ENCODE measurements at regions not wholly inside any gene's neighbourhood (a gene's known extent, or its start where the extent isn't known, plus 50 kb on each side); places are given as distances from the start of the nearest gene placed in this dataset.
"Not testable (repeated sequence)": the region's sequence is repeated elsewhere in the genome, so short reads cannot be mapped to it uniquely, and the experiment has no call there.

GRCh38 chr11:90434858-90435257 is 212.0 kb upstream of the CHORDC1 start:
- no peaks in the 10 kb centered on the region for H3K9me3 Mint-ChIP-seq
- DNase-seq (no peak), ATAC-seq (no peak)
- H3K4me3 Mint-ChIP-seq, result no peak overlapping the region
- POLR2A ChIA-PET, result no interaction called here
- no peaks in the 10 kb centered on the region for H3K36me3 Mint-ChIP-seq
- no peak overlapping the region for H3K27ac Mint-ChIP-seq
- peaks cover 0 to 4% (median 0%) of the 10 kb centered on the region in 5 donors for H3K27me3 Mint-ChIP-seq
- no peaks in the 10 kb centered on the region for H3K4me1 Mint-ChIP-seq

- H3K9me3 Mint-ChIP-seq, result no peaks in the 10 kb centered on the region
- POLR2A ChIA-PET, result no interaction called here
Measured at GRCh38 chr11:90428836-90429235, 206.0 kb upstream of the CHORDC1 start.

GRCh38 chr11:90426442-90426841 is 203.6 kb upstream of the CHORDC1 start:
- DNase-seq (no peak), ATAC-seq (no peak)
- Mint-ChIP-seq H3K27me3 (peaks cover 0 to 3% (median 0%) of the 10 kb centered on the region in 5 donors), H3K4me1 (no peaks in the 10 kb centered on the region), H3K36me3 (no peaks in the 10 kb centered on the region), H3K4me3 (no peak overlapping the region), H3K9me3 (no peaks in the 10 kb centered on the region), H3K27ac (no peak overlapping the region)
- POLR2A ChIA-PET, result no interaction called here

More at GRCh38 chr11:90428836-90429235, 206.0 kb upstream of the CHORDC1 start:
- no peak overlapping the region for H3K4me3 Mint-ChIP-seq
- no peaks in the 10 kb centered on the region for H3K36me3 Mint-ChIP-seq
- ATAC-seq, result no peak
- DNase-seq, result no peak
- H3K27me3 Mint-ChIP-seq, result peaks cover 0 to 3% (median 0%) of the 10 kb centered on the region in 5 donors
- H3K27ac Mint-ChIP-seq, result no peak overlapping the region
- H3K4me1 Mint-ChIP-seq, result no peaks in the 10 kb centered on the region

DNA sequence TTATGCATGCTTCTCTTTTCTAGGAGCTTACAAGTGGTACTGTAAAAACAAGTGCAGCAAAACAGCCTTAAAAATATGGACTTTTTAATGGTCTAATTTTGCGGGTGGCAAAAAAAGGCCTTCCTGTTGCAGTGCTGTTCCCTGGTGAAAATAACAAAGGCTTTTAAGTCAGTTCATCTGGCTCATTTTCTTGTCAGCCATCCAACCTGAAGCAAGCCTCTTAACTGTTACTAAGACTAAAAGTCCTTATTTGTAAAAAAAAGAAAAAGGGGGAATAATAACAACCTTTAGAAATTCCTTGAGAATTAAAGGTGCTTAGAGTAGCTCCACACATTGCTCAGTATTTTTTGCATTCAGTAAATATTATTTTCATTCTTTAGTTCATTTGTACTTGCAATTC is 200.5 kb upstream of the CHORDC1 start:
- no peak for DNase-seq
- Mint-ChIP-seq H3K36me3 (no peaks in the 10 kb centered on the region), H3K4me1 (no peaks in the 10 kb centered on the region), H3K27me3 (peaks cover 0 to 2% (median 0%) of the 10 kb centered on the region in 5 donors), H3K4me3 (no peak overlapping the region), H3K9me3 (no peaks in the 10 kb centered on the region), H3K27ac (no peak overlapping the region)
- ATAC-seq, result no peak
- POLR2A ChIA-PET, result no interaction called here

DNA sequence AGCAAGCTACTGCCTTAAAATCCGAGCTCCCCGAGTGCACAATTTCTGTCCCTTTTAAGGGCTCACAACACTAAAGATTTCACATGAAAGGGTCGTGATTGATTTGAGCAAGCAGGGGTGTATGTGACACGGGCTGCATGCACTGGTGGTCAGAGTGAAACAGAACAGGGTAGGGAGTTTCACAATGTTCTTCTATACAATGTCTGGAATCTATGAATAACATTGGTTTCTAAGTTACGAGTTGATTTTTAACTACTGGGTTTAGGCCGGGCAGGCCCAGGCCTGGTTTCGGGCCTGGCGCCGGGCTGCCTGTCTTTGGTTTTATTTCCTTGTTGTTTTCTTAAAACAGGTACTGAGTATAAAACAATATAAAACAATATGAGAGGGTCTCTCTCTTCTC is 199.9 kb upstream of the CHORDC1 start:
- H3K4me1 Mint-ChIP-seq, H3K27ac Mint-ChIP-seq, POLR2A ChIA-PET: not testable (repeated sequence)

DNA sequence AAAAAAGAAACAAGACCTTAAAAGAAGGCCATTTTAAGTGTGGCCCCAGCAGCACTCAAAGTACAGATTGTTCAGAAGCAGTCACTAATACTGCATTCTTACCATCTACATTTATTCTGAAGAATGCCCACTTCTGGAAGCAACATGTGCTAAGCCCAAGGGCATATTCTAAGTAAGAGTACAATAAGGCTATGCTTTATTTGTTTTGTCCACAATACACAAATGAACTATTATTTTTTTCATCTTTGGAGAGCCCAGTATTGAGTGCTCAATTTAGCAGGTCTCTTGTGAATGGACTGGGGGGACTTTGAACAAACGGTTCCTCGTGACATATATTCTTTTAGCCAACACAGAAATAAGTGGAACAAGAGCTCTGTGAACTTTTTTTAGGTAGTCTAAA is 191.4 kb upstream of the CHORDC1 start:
- Mint-ChIP-seq H3K9me3 (no peaks in the 10 kb centered on the region), H3K4me3 (no peak overlapping the region), H3K27ac (no peak overlapping the region), H3K4me1 (no peaks in the 10 kb centered on the region), H3K36me3 (no peaks in the 10 kb centered on the region), H3K27me3 (no peaks in the 10 kb centered on the region)
- ATAC-seq, result no peak
- POLR2A ChIA-PET, result no interaction called here
- DNase-seq, result no peak

More for the DNA sequence above, 199.9 kb upstream of the CHORDC1 start:
- H3K9me3 Mint-ChIP-seq, H3K27me3 Mint-ChIP-seq, ATAC-seq, H3K36me3 Mint-ChIP-seq, DNase-seq, H3K4me3 Mint-ChIP-seq: not testable (repeated sequence)

DNA sequence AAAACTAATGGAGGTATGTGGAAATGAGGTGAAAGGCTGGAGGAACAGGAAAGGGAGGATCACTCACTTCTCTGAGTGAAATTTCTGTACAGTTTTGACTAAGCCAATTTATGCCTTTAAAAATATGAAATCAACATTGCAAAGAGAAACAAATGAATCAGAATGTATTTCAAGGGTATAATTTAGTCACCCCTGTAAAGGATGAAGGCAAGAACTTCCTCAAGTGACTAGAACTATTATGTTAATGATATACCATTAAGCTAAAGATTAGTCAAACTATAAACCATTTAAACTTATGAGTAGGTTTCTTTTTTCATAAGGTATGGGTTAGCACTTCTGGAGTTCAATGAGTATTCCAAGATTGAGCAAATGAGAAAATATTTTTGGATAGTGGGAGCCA is 184.5 kb upstream of the CHORDC1 start:
- no peaks in the 10 kb centered on the region for H3K36me3 Mint-ChIP-seq

GRCh38 chr11:90392692-90393091 is 169.8 kb upstream of the CHORDC1 start:
- ATAC-seq, result no peak
- Mint-ChIP-seq H3K27ac (no peak overlapping the region), H3K4me3 (no peak overlapping the region), H3K27me3 (no peaks in the 10 kb centered on the region), H3K36me3 (no peaks in the 10 kb centered on the region), H3K4me1 (no peaks in the 10 kb centered on the region), H3K9me3 (no peaks in the 10 kb centered on the region)
- POLR2A ChIA-PET, result no interaction called here
- DNase-seq, result no peak

More for the DNA sequence above, 184.5 kb upstream of the CHORDC1 start:
- no peak for DNase-seq
- peaks cover 0 to 2% (median 0%) of the 10 kb centered on the region in 9 donors for H3K9me3 Mint-ChIP-seq
- peaks cover 0 to 10% (median 0%) of the 10 kb centered on the region in 5 donors for H3K27me3 Mint-ChIP-seq
- no peak overlapping the region for H3K27ac Mint-ChIP-seq
- H3K4me3 Mint-ChIP-seq, result no peak overlapping the region
- H3K4me1 Mint-ChIP-seq, result no peaks in the 10 kb centered on the region
- ATAC-seq, result no peak
- POLR2A ChIA-PET, result no interaction called here

DNA sequence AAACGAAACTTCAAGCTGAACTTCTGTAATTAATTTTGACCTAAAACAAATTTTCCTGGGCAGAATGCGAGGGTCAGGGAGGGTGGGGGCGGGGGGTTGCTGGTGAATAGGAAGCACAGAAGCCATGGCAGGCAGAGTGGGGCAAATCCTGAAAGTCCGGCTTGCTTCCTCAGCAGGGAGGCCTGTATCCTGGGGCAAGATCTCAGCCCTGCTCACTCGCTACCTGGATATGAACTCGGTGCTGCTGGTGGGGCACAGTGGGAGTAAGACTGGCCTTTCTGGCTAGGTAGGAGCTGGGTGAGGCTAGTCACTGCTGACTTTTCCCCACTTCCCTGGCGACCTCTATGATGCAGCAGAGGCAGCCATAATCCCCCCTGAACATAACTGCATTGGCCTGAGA is 168.9 kb upstream of the CHORDC1 start:
- no peak for DNase-seq
- Mint-ChIP-seq H3K4me1 (no peaks in the 10 kb centered on the region), H3K9me3 (no peaks in the 10 kb centered on the region), H3K4me3 (no peak overlapping the region), H3K27ac (peak overlapping the region in 1 of 10 donors; percentile 7), H3K36me3 (no peaks in the 10 kb centered on the region), H3K27me3 (no peaks in the 10 kb centered on the region)
- no peak for ATAC-seq
- POLR2A ChIA-PET, result no interaction called here

- no peaks in the 10 kb centered on the region for H3K9me3 Mint-ChIP-seq
- peaks cover 0 to 3% (median 0%) of the 10 kb centered on the region in 5 donors for H3K27me3 Mint-ChIP-seq
- POLR2A ChIA-PET, result no interaction called here
- H3K4me3 Mint-ChIP-seq, result no peak overlapping the region
- ATAC-seq, result no peak
- H3K27ac Mint-ChIP-seq, result no peak overlapping the region
- DNase-seq, result no peak
- no peaks in the 10 kb centered on the region for H3K4me1 Mint-ChIP-seq
- H3K36me3 Mint-ChIP-seq, result no peaks in the 10 kb centered on the region
Measured at GRCh38 chr11:90380206-90380605, 157.4 kb upstream of the CHORDC1 start.

DNA sequence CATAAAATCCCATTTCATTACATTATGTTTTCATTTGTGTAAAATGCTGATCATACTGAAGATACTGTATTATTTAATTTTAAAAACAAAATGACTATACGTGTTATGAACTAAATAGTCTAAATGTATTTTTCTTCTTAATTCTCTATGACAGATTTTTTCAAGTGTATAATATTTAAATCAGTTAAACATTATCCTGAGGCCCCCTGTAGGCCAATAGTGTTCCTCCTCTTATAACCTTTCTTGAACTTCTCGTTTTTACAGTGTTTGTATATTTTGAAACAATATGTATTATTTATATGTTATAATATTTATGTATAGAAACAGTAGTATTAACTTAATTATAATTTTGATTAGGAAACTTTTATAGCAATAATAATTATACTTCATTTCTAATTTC is 151.1 kb upstream of the CHORDC1 start:
- H3K27me3 Mint-ChIP-seq, result peaks cover 0 to 5% (median 0%) of the 10 kb centered on the region in 5 donors
- H3K4me3 Mint-ChIP-seq, result no peak overlapping the region
- ATAC-seq (no peak), DNase-seq (no peak)
- POLR2A ChIA-PET, result no interaction called here
- H3K27ac Mint-ChIP-seq, result no peak overlapping the region
- no peaks in the 10 kb centered on the region for H3K4me1 Mint-ChIP-seq
- no peaks in the 10 kb centered on the region for H3K9me3 Mint-ChIP-seq
- H3K36me3 Mint-ChIP-seq, result no peaks in the 10 kb centered on the region

DNA sequence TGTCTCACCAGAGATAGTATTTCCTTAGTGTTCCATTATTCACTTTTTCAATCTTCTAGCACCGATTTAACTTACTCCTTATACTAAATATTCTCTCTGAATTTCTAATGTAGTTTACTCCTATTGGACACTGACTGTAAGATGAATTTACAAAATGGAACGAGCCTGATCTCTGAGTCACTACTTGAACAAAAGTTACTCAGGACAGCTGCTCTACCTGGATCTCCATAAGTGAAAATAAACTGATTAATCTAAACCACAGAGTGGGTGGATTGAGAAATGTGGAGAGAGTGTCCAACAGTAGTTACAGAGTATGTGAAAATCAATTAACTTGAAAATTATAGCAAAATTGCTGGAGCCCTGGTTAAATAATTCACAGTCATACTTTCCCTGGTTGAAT is 141.7 kb upstream of the CHORDC1 start:
- POLR2A ChIA-PET, result no interaction called here
- Mint-ChIP-seq H3K9me3 (peaks cover 0 to 4% (median 0%) of the 10 kb centered on the region in 9 donors), H3K4me1 (no peaks in the 10 kb centered on the region), H3K27ac (no peak overlapping the region), H3K36me3 (no peaks in the 10 kb centered on the region), H3K4me3 (no peak overlapping the region), H3K27me3 (peaks cover 0 to 9% (median 2%) of the 10 kb centered on the region in 5 donors)
- DNase-seq, result no peak
- no peak for ATAC-seq

DNA sequence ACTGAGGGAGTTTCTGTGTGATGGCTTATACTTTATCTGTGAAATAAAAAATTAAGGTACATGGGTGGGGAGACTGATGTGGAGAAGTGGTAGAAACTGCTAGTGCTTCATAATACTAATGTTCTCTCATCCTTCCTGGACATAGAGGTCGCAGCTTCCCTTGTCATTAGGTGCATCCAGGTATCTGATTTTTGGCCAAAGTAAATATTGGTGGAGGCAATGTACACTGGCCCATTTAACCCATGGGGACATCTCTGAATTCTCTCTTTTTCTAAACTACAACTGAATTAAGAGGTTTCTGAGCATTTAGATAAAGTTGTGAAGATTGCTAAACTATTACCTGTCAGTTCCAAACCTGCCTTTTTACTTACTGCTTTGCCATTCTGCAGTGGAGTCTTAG is 140.9 kb upstream of the CHORDC1 start:
- H3K9me3 Mint-ChIP-seq, result peaks cover 0 to 4% (median 0%) of the 10 kb centered on the region in 9 donors
- no peak overlapping the region for H3K27ac Mint-ChIP-seq
- H3K36me3 Mint-ChIP-seq, result no peaks in the 10 kb centered on the region
- POLR2A ChIA-PET, result no interaction called here
- no peak for DNase-seq
- H3K4me1 Mint-ChIP-seq, result no peaks in the 10 kb centered on the region
- no peak for ATAC-seq
- H3K27me3 Mint-ChIP-seq, result peaks cover 0 to 4% (median 1%) of the 10 kb centered on the region in 5 donors
- H3K4me3 Mint-ChIP-seq, result no peak overlapping the region

DNA sequence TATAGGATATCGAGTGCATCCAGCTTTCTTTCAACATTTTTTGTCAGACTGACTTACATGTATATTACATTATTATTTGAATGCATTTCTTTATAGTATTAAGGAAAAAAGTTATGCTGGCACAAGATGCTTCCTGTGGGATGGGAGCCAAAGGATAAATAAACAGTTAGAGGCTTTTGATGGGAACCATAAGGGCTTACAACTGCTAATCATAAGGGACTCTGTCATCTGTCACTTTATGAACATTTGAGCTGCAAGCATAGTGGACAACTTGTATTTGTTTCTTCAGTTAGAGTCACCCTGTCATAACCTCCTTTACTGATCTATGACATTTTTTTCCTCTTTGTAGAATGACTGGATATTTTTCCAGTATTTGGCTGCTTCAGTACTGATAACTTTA is 132.4 kb upstream of the CHORDC1 start:
- peaks cover 0 to 10% (median 4%) of the 10 kb centered on the region in 5 donors for H3K27me3 Mint-ChIP-seq
- no peaks in the 10 kb centered on the region for H3K4me1 Mint-ChIP-seq
- no peak overlapping the region for H3K27ac Mint-ChIP-seq
- DNase-seq, result no peak
- POLR2A ChIA-PET, result no interaction called here
- ATAC-seq, result no peak
- H3K9me3 Mint-ChIP-seq, result peaks cover 0 to 4% (median 0%) of the 10 kb centered on the region in 9 donors
- H3K4me3 Mint-ChIP-seq, result no peak overlapping the region
- H3K36me3 Mint-ChIP-seq, result no peaks in the 10 kb centered on the region

All from naive thymus-derived CD8-positive, alpha-beta T cell (primary cell).